ENCODE measurements at regions not wholly inside any gene's neighbourhood (a gene's known extent, or its start where the extent isn't known, plus 50 kb on each side); places are given as distances from the start of the nearest gene placed in this dataset.

GRCh38 chr6:90409700-90410099, 113.1 kb upstream of the BACH2 start (continued):
- TF ChIP-seq CTCF (conservative IDR thresholded peaks at IDR 0.05; ENCODE audit: low read depth in 2 of 2), result no peak
- no peak for TF ChIP-seq EZH2 (IDR thresholded peaks at IDR 0.05; ENCODE audit: low read depth, unreplicated experiment)
- no peak for TF ChIP-seq ETS1 (IDR thresholded peaks at IDR 0.05)

- 0 out of 2 replicates have a peak, but pooled peaks cover 3% of the 10 kb centered on the region for H3K9me2 ChIP-seq (ENCODE audit: insufficient read depth)
- H3K79me2 ChIP-seq (replicated peaks; ENCODE audit: insufficient read depth), result no peaks in the 10 kb centered on the region
- Mint-ChIP-seq H3K36me3 (ENCODE audit: low read depth) (no peaks in the 10 kb centered on the region; the same call in 1 of the 3 replicates), H3K4me3 (no peak overlapping the region), H3K9me3 (peaks cover 10% of the 10 kb centered on the region; the same call in 2 of the 3 replicates), H3K27me3 (ENCODE audit: insufficient read depth, low read depth, poor library complexity) (peaks cover 10% of the 10 kb centered on the region), H3K4me1 (peaks cover 22% of the 10 kb centered on the region), H3K27ac (no peak overlapping the region)
- no peak overlapping the region for H3K27ac ChIP-seq (ENCODE audit: low read depth)
- H3K4me3 ChIP-seq, result no peak overlapping the region
- H3K36me3 ChIP-seq (ENCODE audit: insufficient read depth), result no peaks in the 10 kb centered on the region
- H3F3A ChIP-seq (replicated peaks; ENCODE audit: low read depth), result no peaks in the 10 kb centered on the region
- H3K4me1 ChIP-seq (ENCODE audit: insufficient read depth), result peaks cover 12% of the 10 kb centered on the region
- H3K4me2 ChIP-seq, result no peak overlapping the region
- DNase-seq (ENCODE audit: low spot score) (no peak), ATAC-seq (no peak)
- no peak overlapping the region for H2AFZ ChIP-seq
- H4K20me1 ChIP-seq (replicated peaks; ENCODE audit: insufficient read depth), result no peaks in the 10 kb centered on the region
- no peaks in the 10 kb centered on the region for H3K27me3 ChIP-seq (ENCODE audit: insufficient read depth)
- TF ChIP-seq STAT1 (IDR thresholded peaks at IDR 0.05; ENCODE audit: unreplicated experiment), result no peak
- no peak for TF ChIP-seq EZH2 (IDR thresholded peaks at IDR 0.05; ENCODE audit: low read depth, unreplicated experiment)
- no peak for TF ChIP-seq ETS1 (IDR thresholded peaks at IDR 0.05)
- no peak for TF ChIP-seq ZNF331 (CRISPR knock-in tag; IDR thresholded peaks at IDR 0.05; ENCODE audit: low read depth)
- TF ChIP-seq ZNF462 (CRISPR knock-in tag; IDR thresholded peaks at IDR 0.05), result no peak
- no peak for TF ChIP-seq REST (IDR thresholded peaks at IDR 0.05; ENCODE audit: unreplicated experiment)
- TF ChIP-seq ZNF114 (CRISPR knock-in tag; IDR thresholded peaks at IDR 0.05), result no peak
- TF ChIP-seq JUNB (IDR thresholded peaks at IDR 0.05; ENCODE audit: unreplicated experiment), result no peak
- no peak for TF ChIP-seq CREB1 (CRISPR knock-in tag; IDR thresholded peaks at IDR 0.05; ENCODE audit: low read depth)
- TF ChIP-seq EZH2phosphoT487 (IDR thresholded peaks at IDR 0.05; ENCODE audit: unreplicated experiment), result no peak
These were observed 110.3 kb upstream of the BACH2 start for GRCh38 chr6:90406957-90407356.
